ENCODE measurements at regions not wholly inside any gene's neighbourhood (a gene's known extent, or its start where the extent isn't known, plus 50 kb on each side); places are given as distances from the start of the nearest gene placed in this dataset.

- TF ChIP-seq CTCF (IDR thresholded peaks at IDR 0.05; ENCODE audit: poor library complexity, severe bottlenecking) (no peak), RAD21 (conservative IDR thresholded peaks at IDR 0.05) (no peak), REST (IDR thresholded peaks at IDR 0.05; ENCODE audit: borderline replicate concordance) (no peak)
Measured at GRCh38 chr2:216557820-216558219, 59.2 kb downstream of the RPL37A start.
